Duodenal mucosa (tissue), 2 donors: ENCODE measurements at regions not wholly inside any gene's neighbourhood (a gene's known extent, or its start where the extent isn't known, plus 50 kb on each side); places are given as distances from the start of the nearest gene placed in this dataset.

ENCODE experiments used
- H3K27ac ChIP-seq: one replicate; pipeline ENCODE4 v1.7.0; 2013; ENCODE audit warnings: low read depth, low read length
- H3K27me3 ChIP-seq, 2 donors: one replicate each; pipeline ENCODE4 v1.7.0; 2013; ENCODE audit warnings: low read length in 2 of 2, control low read depth in 1 of 2; ENCODE audit not compliant: insufficient read depth in 2 of 2, control insufficient read depth in 1 of 2
- H3K36me3 ChIP-seq, 2 donors: one replicate each; pipeline ENCODE4 v1.7.0; 2013; ENCODE audit warnings: low read length in 2 of 2, control low read depth in 1 of 2; ENCODE audit not compliant: insufficient read depth in 2 of 2, control insufficient read depth in 1 of 2
- H3K4me1 ChIP-seq, 2 donors: one replicate each; pipeline ENCODE4 v1.7.0; 2013; ENCODE audit warnings: low read length in 2 of 2, control low read depth in 1 of 2; ENCODE audit not compliant: insufficient read depth in 2 of 2, control insufficient read depth in 1 of 2
- H3K4me3 ChIP-seq, 2 donors: one replicate each; pipeline ENCODE4 v1.7.0; 2013; ENCODE audit warnings: low read length in 2 of 2, low read depth in 1 of 2
- H3K9ac ChIP-seq, 2 donors: one replicate each; pipeline ENCODE4 v1.7.0; 2013; ENCODE audit warnings: low read length in 2 of 2, low read depth in 1 of 2
- H3K9me3 ChIP-seq, 2 donors: one replicate each; pipeline ENCODE4 v1.7.0; 2013; ENCODE audit warnings: low read length in 2 of 2, control low read depth in 1 of 2; ENCODE audit not compliant: control insufficient read depth in 1 of 2

- Histone ChIP-seq H3K9me3 (no peaks in the 10 kb centered on the region), H3K27ac (no peak overlapping the region), H3K9ac (no peak overlapping the region), H3K36me3 (no peaks in the 10 kb centered on the region), H3K4me1 (no peaks in the 10 kb centered on the region), H3K4me3 (no peak overlapping the region), H3K27me3 (no peaks in the 10 kb centered on the region)
These were observed 181.2 kb downstream of the ST6GAL2 start for GRCh38 chr2:106704798-106705197.

- Histone ChIP-seq H3K27me3 (no peaks in the 10 kb centered on the region), H3K4me3 (no peak overlapping the region), H3K9ac (no peak overlapping the region), H3K4me1 (no peaks in the 10 kb centered on the region), H3K27ac (no peak overlapping the region), H3K36me3 (no peaks in the 10 kb centered on the region), H3K9me3 (no peaks in the 10 kb centered on the region)
These were observed 180.1 kb downstream of the ST6GAL2 start for GRCh38 chr2:106705877-106706276.

DNA sequence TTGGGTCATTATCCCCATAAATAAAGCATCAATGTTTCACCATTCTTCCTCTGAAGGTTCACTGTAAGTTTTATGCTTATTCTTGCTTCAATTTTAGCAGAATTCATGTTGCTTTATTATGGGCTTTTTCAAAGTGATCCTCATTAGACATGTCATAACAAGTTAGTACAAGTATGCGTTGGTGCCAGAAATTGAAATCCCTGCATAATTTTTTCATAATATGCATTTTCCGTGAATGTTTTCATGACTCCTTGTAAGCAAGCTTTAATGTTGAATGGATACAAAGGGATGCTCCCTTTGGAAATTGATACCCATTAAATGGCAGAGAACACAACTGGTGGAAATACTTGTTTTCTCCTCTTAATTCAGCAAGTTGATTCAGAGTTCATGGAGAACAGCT, 179.7 kb downstream of the ST6GAL2 start:
- H3K27me3 ChIP-seq, result no peaks in the 10 kb centered on the region
- no peaks in the 10 kb centered on the region for H3K36me3 ChIP-seq
- no peaks in the 10 kb centered on the region for H3K9me3 ChIP-seq
- H3K27ac ChIP-seq, result no peak overlapping the region
- H3K9ac ChIP-seq, result no peak overlapping the region
- H3K4me3 ChIP-seq, result no peak overlapping the region
- H3K4me1 ChIP-seq, result no peaks in the 10 kb centered on the region

DNA sequence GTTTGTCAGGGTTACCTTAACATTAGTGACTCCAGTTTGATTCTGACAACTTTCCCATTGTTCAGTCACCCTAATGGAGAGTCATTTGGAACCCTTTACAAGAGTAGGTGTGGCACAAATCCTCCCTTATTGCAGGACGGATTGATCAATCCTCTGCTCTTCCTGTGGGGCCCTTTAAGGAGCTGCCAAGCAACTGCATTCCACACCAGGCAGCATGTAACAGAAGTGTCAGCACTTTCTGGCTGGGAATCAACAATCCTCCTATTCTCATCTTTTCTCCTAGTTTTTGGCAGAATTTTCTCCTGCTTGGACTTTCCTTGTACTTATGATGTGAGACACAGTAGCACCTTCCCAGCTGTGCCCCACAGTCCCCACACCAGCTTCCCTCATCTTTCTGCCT, 177.8 kb downstream of the ST6GAL2 start:
- H3K9me3 ChIP-seq, result peaks cover 0 to 3% of the 10 kb centered on the region in 2 donors
- no peaks in the 10 kb centered on the region for H3K27me3 ChIP-seq
- no peaks in the 10 kb centered on the region for H3K36me3 ChIP-seq
- H3K27ac ChIP-seq, result no peak overlapping the region
- H3K4me3 ChIP-seq, result no peak overlapping the region
- no peak overlapping the region for H3K9ac ChIP-seq
- H3K4me1 ChIP-seq, result no peaks in the 10 kb centered on the region

GRCh38 chr2:106709229-106709628, 176.7 kb downstream of the ST6GAL2 start:
- Histone ChIP-seq H3K4me3 (no peak overlapping the region), H3K27me3 (no peaks in the 10 kb centered on the region), H3K4me1 (no peaks in the 10 kb centered on the region), H3K36me3 (no peaks in the 10 kb centered on the region), H3K9me3 (peaks cover 0 to 3% of the 10 kb centered on the region in 2 donors), H3K27ac (no peak overlapping the region), H3K9ac (no peak overlapping the region)

DNA sequence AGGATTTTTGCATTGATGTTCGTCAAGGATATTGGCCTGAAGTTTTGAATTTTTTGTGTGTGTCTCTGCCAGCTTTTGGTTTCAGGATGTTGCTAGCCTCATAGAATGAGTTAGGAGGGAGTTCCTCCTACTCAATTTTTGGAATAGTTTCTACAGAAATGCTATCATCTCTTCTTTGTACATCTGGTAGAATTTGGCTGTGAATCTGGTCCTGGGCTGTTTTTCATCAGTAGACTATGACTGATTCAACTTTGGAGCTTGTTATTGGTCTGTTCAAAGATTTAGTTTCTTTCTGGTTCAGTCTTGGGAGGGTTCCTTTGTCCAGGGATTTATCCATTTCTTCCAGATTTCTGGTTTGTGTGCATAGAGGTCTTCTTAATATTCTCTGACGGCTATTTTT, 166.7 kb downstream of the ST6GAL2 start:
- H3K9ac ChIP-seq, result no peak overlapping the region

DNA sequence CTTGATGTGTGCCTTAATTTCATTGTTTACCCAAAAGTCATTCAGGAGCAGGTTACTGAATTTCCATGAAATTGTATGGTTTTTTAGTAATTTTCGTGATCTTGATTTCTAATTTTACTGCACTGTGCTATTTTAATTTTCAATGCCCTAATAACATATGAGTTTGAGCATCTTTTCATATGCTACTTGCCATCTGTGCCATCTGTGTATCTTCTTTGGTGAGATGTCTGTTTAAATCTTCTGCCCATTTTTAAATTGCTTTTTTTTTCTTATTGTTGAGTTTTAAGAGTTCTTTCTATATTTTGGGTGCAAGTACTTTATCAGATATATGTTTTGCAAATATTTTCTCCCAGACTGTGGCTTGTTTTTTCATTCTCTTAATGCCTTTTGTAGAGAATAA, 165.9 kb downstream of the ST6GAL2 start:
- Histone ChIP-seq H3K9me3 (peaks cover 2 to 4% of the 10 kb centered on the region in 2 donors), H3K27ac (no peak overlapping the region), H3K4me3 (no peak overlapping the region), H3K9ac (no peak overlapping the region), H3K4me1 (no peaks in the 10 kb centered on the region), H3K27me3 (no peaks in the 10 kb centered on the region), H3K36me3 (no peaks in the 10 kb centered on the region)

More for the DNA sequence above, 166.7 kb downstream of the ST6GAL2 start:
- no peaks in the 10 kb centered on the region for H3K27me3 ChIP-seq
- no peak overlapping the region for H3K4me3 ChIP-seq
- H3K36me3 ChIP-seq, result no peaks in the 10 kb centered on the region
- peaks cover 2 to 4% of the 10 kb centered on the region in 2 donors for H3K9me3 ChIP-seq
- no peaks in the 10 kb centered on the region for H3K4me1 ChIP-seq
- H3K27ac ChIP-seq, result no peak overlapping the region

GRCh38 chr2:106724301-106724794, 161.6 kb downstream of the ST6GAL2 start:
- Histone ChIP-seq H3K27me3 (no peaks in the 10 kb centered on the region), H3K36me3 (no peaks in the 10 kb centered on the region), H3K4me3 (no peak overlapping the region), H3K9me3 (no peaks in the 10 kb centered on the region), H3K27ac (no peak overlapping the region), H3K4me1 (no peaks in the 10 kb centered on the region), H3K9ac (no peak overlapping the region)

- Histone ChIP-seq H3K4me1 (no peaks in the 10 kb centered on the region), H3K27ac (no peak overlapping the region), H3K9me3 (no peaks in the 10 kb centered on the region), H3K9ac (no peak overlapping the region), H3K36me3 (no peaks in the 10 kb centered on the region), H3K27me3 (no peaks in the 10 kb centered on the region), H3K4me3 (no peak overlapping the region)
These were observed 151.8 kb downstream of the ST6GAL2 start for GRCh38 chr2:106734165-106734564.

GRCh38 chr2:106735807-106736206, 150.2 kb downstream of the ST6GAL2 start:
- Histone ChIP-seq H3K36me3 (no peaks in the 10 kb centered on the region), H3K27me3 (no peaks in the 10 kb centered on the region), H3K9me3 (no peaks in the 10 kb centered on the region), H3K4me1 (no peaks in the 10 kb centered on the region), H3K27ac (no peak overlapping the region), H3K9ac (no peak overlapping the region), H3K4me3 (no peak overlapping the region)

- Histone ChIP-seq H3K27me3 (no peaks in the 10 kb centered on the region), H3K36me3 (no peaks in the 10 kb centered on the region), H3K4me3 (no peak overlapping the region), H3K27ac (no peak overlapping the region), H3K9ac (no peak overlapping the region), H3K4me1 (no peaks in the 10 kb centered on the region), H3K9me3 (no peaks in the 10 kb centered on the region)
These were observed 149.7 kb downstream of the ST6GAL2 start for GRCh38 chr2:106736221-106736620.
